ENCODE measurements at regions not wholly inside any gene's neighbourhood (a gene's known extent, or its start where the extent isn't known, plus 50 kb on each side); places are given as distances from the start of the nearest gene placed in this dataset.

DNA sequence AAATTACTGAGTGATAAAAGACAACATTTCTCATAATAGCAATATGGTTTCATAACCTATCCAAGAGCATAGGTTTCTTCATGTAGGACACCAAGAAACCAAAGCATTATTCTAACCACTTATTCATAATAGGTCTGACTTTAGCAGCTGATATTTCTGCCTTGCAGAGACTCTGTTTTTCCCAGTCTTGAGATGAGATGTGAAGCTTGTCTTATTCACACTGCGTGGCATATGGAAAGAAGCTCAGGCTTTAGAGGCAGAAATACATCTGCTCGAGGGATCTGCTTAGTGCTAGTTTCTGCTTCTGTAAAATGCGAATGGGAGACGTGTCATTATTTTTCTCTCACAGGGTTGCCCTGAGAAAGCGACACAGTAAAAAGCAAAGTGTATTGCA is 232.0 kb upstream of the SPRY2 start:
- TF ChIP-seq POLR2A (IDR thresholded peaks at IDR 0.05; ENCODE audit: low read depth, low read length) (no peak), CEBPB (IDR thresholded peaks at IDR 0.05; ENCODE audit: low read depth, low read length) (no peak), CHD1 (IDR thresholded peaks at IDR 0.05; ENCODE audit: low read depth, low read length) (no peak), MAZ (IDR thresholded peaks at IDR 0.05; ENCODE audit: borderline replicate concordance, low read depth, low read length) (no peak), RFX5 (IDR thresholded peaks at IDR 0.05; ENCODE audit: low read depth, low read length) (no peak), FOS (IDR thresholded peaks at IDR 0.05; ENCODE audit: low read depth, low read length) (no peak), MAFK (IDR thresholded peaks at IDR 0.05; ENCODE audit: low read depth, low read length) (no peak), MXI1 (IDR thresholded peaks at IDR 0.05; ENCODE audit: borderline replicate concordance, low read depth, low read length) (no peak), SMC3 (IDR thresholded peaks at IDR 0.05; ENCODE audit: low read depth, low read length) (no peak), RAD21 (IDR thresholded peaks at IDR 0.05; ENCODE audit: low read length) (no peak), ELK1 (IDR thresholded peaks at IDR 0.05; ENCODE audit: borderline replicate concordance, low read depth, low read length) (no peak)
- TF ChIP-seq, protein P1, sequence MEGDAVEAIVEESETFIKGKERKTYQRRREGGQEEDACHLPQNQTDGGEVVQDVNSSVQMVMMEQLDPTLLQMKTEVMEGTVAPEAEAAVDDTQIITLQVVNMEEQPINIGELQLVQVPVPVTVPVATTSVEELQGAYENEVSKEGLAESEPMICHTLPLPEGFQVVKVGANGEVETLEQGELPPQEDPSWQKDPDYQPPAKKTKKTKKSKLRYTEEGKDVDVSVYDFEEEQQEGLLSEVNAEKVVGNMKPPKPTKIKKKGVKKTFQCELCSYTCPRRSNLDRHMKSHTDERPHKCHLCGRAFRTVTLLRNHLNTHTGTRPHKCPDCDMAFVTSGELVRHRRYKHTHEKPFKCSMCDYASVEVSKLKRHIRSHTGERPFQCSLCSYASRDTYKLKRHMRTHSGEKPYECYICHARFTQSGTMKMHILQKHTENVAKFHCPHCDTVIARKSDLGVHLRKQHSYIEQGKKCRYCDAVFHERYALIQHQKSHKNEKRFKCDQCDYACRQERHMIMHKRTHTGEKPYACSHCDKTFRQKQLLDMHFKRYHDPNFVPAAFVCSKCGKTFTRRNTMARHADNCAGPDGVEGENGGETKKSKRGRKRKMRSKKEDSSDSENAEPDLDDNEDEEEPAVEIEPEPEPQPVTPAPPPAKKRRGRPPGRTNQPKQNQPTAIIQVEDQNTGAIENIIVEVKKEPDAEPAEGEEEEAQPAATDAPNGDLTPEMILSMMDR (conservative IDR thresholded peaks at IDR 0.05; ENCODE audit: low read depth, low read length) = no peak

Data from IMR-90 (cell line).